GM18873 (cell line): ENCODE measurements at regions not wholly inside any gene's neighbourhood (a gene's known extent, or its start where the extent isn't known, plus 50 kb on each side); places are given as distances from the start of the nearest gene placed in this dataset.
"Not testable (repeated sequence)": the region's sequence is repeated elsewhere in the genome, so short reads cannot be mapped to it uniquely, and the experiment has no call there.

Experiments
- ATAC-seq: cut with Tn5 transposase; IDR thresholded peaks from one replicate; pipeline ENCODE4 v1.9.1; 2021; ENCODE audit warnings: mild to moderate bottlenecking, moderate library complexity, moderate number of reproducible peaks; ENCODE audit not compliant: unreplicated experiment, low FRiP score

- ATAC-seq, result no peak
Measured at GRCh38 chr4:128424527-128425497, 137.2 kb upstream of the PGRMC2 start.

DNA sequence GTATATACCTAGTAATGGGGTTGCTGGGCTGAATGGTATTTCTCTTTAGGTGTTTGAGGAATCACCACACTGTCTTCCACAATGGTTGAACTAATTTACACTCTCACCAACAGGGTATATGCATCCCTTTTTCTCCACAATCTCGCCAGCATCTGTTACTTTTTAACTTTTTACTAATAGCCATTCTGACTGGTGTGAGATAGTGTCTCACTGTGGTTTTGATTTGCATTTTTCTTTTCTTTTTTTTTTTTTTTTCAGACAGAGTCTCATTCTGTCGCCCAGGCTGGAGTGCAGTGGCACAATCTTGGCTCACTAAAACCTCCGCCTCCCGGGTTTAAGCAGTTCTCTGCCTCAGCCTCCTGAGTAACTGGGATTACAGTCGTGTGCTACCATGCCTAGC lies 134.7 kb upstream of the PGRMC2 start:
- ATAC-seq, result not testable (repeated sequence)

DNA sequence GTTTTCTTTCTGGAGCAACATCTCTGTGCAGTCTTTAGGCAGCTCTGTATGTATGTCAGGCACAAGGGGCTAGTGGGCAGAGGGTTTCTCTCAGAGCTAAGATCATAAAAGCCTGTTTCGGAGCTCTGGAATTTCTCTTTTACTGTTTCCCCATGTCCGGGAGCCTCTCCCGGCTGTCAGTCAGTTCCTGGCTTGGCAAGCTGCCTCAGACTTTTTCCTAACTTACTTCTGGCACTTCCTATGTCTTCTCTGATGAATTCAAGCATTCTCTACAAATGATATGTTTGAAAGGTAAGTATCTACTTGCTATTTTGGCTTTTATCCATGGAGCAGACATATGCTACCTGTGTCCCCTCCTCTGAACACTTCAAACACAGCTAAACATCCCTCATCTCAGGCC lies 129.3 kb upstream of the PGRMC2 start:
- no peak for ATAC-seq

DNA sequence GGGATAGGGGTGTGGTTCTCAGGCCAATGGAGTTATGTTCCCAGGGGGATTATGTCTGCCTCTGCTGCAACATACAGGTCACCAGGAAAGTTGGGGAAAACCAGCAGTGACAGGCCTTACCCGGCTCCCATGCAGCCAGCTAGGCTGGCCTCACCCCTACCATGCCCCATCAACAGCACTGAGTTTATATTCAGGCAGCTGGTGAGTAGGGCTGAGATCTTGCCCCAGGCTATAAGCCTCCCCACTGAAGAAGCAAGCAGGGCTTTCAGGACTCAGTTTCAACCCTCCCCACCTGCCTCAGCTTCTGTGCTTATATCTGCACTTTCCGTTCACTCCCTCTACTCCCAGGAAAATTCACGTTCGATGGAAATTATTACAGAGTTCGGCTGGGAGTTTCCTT lies 122.4 kb upstream of the PGRMC2 start:
- ATAC-seq, result no peak

DNA sequence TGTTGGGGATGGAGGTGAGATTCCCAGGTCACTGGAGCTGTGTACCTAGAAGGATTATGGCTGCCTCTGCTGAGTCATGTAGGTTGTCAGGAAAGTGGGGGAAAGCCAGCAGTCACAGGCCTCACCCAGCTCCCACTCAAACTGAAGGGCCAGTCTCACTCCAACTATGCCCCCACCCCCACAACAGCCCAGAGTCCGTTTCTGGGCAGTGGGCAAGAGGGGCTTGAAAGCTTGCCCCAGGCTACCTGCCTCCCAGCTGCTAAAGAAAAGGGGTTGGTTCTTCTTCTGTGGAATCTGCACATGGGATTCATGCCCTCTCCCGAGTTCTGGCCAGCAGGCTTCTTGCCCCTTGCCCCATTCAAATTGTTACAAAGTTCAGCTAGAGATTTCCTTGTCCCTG lies 116.0 kb upstream of the PGRMC2 start:
- ATAC-seq, result no peak

- ATAC-seq, result no peak
Measured at GRCh38 chr4:128394778-128395177, 107.2 kb upstream of the PGRMC2 start.

DNA sequence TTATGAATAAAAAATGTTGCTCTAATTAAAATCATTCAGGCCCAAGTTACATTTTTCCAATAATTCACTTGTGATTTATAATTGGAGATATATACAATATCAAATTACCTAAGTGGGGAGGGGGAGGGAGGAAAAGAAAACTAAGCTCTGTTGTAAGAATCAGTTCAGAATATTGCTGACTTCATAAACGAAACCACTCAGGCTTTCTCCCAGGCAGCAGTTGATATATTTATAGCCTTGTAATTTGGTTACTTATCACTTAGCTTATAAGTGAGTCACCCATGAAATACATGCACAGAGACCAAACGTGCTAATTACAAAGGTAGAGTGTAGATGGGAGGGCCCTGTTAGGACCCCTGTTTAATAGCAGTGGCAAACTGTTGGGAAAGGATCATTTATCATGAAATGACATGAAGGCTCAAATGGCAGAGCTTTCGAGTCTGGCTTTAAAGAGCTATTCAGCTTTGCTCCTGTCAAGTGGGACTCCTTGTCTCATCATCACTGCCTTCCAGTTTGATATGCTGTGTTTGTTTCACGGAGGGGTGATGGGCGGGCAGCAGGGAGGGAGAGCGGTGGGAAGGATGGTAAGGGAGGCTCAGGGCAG lies 105.6 kb upstream of the PGRMC2 start:
- no peak for ATAC-seq

- ATAC-seq, result no peak
Measured at GRCh38 chr4:128390475-128390996, 102.9 kb upstream of the PGRMC2 start.

DNA sequence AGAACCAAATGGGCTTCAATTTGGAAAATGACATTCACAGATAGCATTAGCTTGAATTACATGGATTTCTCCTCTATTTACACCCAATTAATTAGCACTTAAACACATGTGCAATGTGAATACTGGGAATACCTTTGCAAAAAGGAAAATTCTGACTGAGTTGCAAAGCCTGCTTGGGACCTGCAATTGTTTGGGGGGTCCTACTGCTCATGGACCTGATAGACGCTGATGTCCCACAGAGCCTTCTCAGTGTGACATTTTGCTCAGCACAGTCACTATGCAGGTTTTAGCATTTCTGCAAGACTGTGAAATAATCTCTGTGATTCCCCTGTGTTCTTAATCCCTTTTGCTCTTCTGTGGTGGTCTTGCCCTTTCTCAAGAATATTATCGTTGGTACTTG lies 101.2 kb upstream of the PGRMC2 start:
- no peak for ATAC-seq

DNA sequence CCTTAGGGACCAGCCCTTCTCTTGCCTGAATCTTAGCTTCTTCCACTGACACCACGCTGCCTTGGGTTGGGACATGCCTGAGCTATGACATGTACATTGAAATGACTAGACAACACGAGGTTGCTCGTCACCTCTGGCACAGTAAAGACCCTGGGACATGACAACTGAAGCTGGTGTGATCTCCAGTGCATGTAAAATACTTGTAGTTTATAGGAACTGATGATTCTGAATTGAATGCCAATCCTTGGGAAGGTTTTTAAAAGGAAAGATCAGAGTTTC lies 100.7 kb upstream of the PGRMC2 start:
- ATAC-seq, result no peak

GRCh38 chr4:128387600-128388351 lies 100.2 kb upstream of the PGRMC2 start:
- no peak for ATAC-seq

GRCh38 chr4:128386761-128387599 lies 99.4 kb upstream of the PGRMC2 start:
- ATAC-seq, result no peak

- ATAC-seq, result no peak
Measured at GRCh38 chr4:128385683-128386304, 98.2 kb upstream of the PGRMC2 start.

DNA sequence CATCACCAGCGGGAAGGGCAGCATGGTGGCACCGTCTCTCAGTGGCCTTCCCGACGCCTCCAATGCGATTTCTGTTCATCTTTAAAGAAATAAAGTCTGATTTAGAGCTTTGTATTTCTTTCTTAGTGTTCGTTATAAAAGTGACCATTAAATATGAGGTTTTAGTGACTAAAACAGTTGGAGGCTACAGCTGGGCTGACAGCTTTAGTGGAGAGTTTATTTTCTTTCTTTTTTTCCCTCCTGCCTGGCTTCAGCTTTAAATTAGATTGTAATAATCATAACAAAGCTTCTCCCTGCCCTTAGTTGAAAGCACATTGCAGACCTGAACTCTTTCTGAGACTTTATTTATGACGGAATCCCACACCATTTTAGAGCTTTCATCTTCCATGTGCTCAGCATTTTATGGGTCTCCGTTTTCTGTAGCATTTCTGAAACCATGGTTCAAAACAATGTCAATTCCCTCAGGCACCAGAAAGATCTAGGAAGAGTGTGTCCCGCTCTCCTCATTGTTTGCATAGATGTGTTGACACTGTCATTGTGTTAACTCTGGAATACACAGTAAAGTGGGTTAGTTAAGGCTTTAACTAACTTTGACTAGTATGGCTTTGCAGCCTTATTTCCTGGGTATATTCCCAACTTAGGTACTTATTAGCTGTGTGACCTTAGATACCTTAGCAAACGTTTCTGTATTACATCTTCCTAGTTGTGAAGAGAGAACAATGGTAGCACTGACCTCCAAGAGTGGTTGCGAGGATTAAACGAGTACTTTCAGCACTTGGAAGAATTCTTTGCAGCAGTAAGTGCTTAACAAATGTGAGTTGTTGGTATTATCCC lies 97.4 kb upstream of the PGRMC2 start:
- no peak for ATAC-seq

GRCh38 chr4:128384091-128384520 lies 96.5 kb upstream of the PGRMC2 start:
- ATAC-seq, result no peak

GRCh38 chr4:128381748-128382559 lies 94.3 kb upstream of the PGRMC2 start:
- ATAC-seq, result no peak

- ATAC-seq, result no peak
Measured at GRCh38 chr4:128380306-128380705, 92.7 kb upstream of the PGRMC2 start.

DNA sequence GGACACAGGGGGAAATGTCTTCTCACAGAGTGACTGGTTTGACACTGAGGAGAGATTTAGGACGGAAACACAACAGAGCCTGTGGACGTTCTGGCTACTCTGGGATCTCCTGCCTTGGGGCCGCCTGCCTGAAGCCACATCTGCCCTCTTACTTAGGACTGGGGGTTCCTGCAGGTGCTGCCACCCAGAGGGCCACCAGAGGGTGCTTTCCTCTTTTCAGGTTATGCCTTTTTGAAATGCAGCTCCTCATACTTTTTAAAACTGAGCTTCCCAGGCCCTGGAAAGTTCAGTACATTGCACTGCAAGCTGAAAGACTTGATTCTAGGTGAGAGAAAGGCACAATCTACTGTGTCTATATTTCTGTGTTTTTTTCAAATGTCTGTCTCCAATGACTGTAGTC lies 92.2 kb upstream of the PGRMC2 start:
- ATAC-seq, result no peak
